Epithelial cell of proximal tubule (primary cell): ENCODE measurements at regions not wholly inside any gene's neighbourhood (a gene's known extent, or its start where the extent isn't known, plus 50 kb on each side); places are given as distances from the start of the nearest gene placed in this dataset.

Experiments used
- DNase-seq: peaks from one replicate; pipeline ENCODE4 v3.0.0-alpha.2; 2011; ENCODE audit warnings: low read depth
- H3K4me3 ChIP-seq: 2 replicates; pipeline ENCODE4 v1.5.1; 2011; ENCODE audit warnings: low read depth, mild to moderate bottlenecking, low read length
- CTCF ChIP-seq: conservative IDR thresholded peaks from 2 replicates; pipeline ENCODE4 v1.5.1; 2012; ENCODE audit warnings: low read depth, mild to moderate bottlenecking, low read length

GRCh38 chr4:123217664-123218063, 178.9 kb upstream of the SPRY1 start:
- no peak for DNase-seq
- no peak for TF ChIP-seq CTCF
- H3K4me3 ChIP-seq: no peak overlapping the region

- no peak for TF ChIP-seq CTCF
- no peak overlapping the region for H3K4me3 ChIP-seq
- no peak for DNase-seq
Observed at GRCh38 chr4:123218981-123219380, 177.6 kb upstream of the SPRY1 start.

- no peak for TF ChIP-seq CTCF
- no peak for DNase-seq
Observed at GRCh38 chr4:123229286-123229685, 167.3 kb upstream of the SPRY1 start.

GRCh38 chr4:123230061-123230460, 166.5 kb upstream of the SPRY1 start:
- TF ChIP-seq CTCF: no peak
- DNase-seq: no peak
- no peak overlapping the region for H3K4me3 ChIP-seq

More at GRCh38 chr4:123229286-123229685, 167.3 kb upstream of the SPRY1 start:
- no peak overlapping the region for H3K4me3 ChIP-seq

- no peak overlapping the region for H3K4me3 ChIP-seq
- no peak for TF ChIP-seq CTCF
- DNase-seq: no peak
Observed at GRCh38 chr4:123232439-123232838, 164.2 kb upstream of the SPRY1 start.

- no peak overlapping the region for H3K4me3 ChIP-seq
- no peak for TF ChIP-seq CTCF
- no peak for DNase-seq
Observed at GRCh38 chr4:123233136-123233768, 163.3 kb upstream of the SPRY1 start.

GRCh38 chr4:123234955-123235354, 161.6 kb upstream of the SPRY1 start:
- no peak for TF ChIP-seq CTCF
- DNase-seq: no peak
- H3K4me3 ChIP-seq: no peak overlapping the region
